ENCODE measurements at regions not wholly inside any gene's neighbourhood (a gene's known extent, or its start where the extent isn't known, plus 50 kb on each side); places are given as distances from the start of the nearest gene placed in this dataset.

DNA sequence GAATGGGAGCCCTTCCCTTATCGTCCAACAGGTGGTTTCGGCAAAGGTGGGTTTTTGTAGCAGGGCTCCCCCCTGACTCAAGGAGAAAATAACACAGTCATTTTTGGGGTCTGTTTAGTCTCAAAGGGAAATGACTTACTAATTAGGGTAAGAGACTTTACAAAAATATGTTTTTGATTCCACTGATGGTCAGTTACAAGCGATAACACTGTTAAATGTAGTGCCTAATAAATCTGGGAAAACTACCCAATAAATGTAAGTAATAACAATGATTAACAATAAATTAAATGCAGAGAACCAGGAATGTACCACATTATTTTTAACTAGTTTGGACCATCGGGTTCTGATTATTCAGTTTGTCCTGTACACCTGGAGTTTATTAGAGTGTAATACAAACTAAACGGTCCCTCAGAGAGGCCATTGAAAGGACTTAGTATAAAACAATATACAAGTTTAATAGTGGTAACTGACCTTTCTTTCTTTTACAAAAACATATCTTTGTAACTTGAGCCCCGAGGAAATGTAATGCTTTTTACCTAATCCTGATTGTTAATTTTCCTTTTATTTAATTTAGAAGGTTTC, 216.2 kb upstream of the HABP2 start:
- Histone ChIP-seq H3K4me3 (no peak overlapping the region), H3K27me3 (ENCODE audit: control insufficient read depth in 2 of 2, insufficient read depth in 2 of 2, low read length in 2 of 2) (no peaks in the 10 kb centered on the region; a peak in 1 of 5 replicates), H3K9me1 (ENCODE audit: control insufficient read depth, insufficient read depth, low read length) (no peaks in the 10 kb centered on the region), H3K36me3 (ENCODE audit: control insufficient read depth, insufficient read depth, low read length) (no peaks in the 10 kb centered on the region), H4K20me1 (replicated peaks; ENCODE audit: control insufficient read depth, insufficient read depth, low read length) (no peaks in the 10 kb centered on the region), H3K9me3 (replicated peaks; ENCODE audit: control insufficient read depth, insufficient read depth, low read depth, low read length) (no peaks in the 10 kb centered on the region), H3K4me2 (ENCODE audit: insufficient read depth, low read length) (no peak overlapping the region), H3K27ac (ENCODE audit: extremely low read depth, low read depth, low read length) (no peak overlapping the region), H3K9ac (ENCODE audit: insufficient read depth in 1 of 2, low read depth in 2 of 2, low read length in 2 of 2) (no peak overlapping the region), H2AFZ (ENCODE audit: low read depth, low read length) (no peak overlapping the region), H3K79me2 (ENCODE audit: control insufficient read depth, insufficient read depth, low read length) (no peaks in the 10 kb centered on the region), H3K4me1 (replicated peaks in 1 of 2; ENCODE audit: control insufficient read depth in 2 of 2, insufficient read depth in 2 of 2, low read length in 2 of 2) (no peaks in the 10 kb centered on the region)
- no peak for TF ChIP-seq NCOA1 (IDR thresholded peaks at IDR 0.05; ENCODE audit: low read depth)
- no peak for TF ChIP-seq SMARCA4 (IDR thresholded peaks at IDR 0.05)
- TF ChIP-seq TAF7 (tag; IDR thresholded peaks at IDR 0.05): no peak
- TF ChIP-seq, protein P1, sequence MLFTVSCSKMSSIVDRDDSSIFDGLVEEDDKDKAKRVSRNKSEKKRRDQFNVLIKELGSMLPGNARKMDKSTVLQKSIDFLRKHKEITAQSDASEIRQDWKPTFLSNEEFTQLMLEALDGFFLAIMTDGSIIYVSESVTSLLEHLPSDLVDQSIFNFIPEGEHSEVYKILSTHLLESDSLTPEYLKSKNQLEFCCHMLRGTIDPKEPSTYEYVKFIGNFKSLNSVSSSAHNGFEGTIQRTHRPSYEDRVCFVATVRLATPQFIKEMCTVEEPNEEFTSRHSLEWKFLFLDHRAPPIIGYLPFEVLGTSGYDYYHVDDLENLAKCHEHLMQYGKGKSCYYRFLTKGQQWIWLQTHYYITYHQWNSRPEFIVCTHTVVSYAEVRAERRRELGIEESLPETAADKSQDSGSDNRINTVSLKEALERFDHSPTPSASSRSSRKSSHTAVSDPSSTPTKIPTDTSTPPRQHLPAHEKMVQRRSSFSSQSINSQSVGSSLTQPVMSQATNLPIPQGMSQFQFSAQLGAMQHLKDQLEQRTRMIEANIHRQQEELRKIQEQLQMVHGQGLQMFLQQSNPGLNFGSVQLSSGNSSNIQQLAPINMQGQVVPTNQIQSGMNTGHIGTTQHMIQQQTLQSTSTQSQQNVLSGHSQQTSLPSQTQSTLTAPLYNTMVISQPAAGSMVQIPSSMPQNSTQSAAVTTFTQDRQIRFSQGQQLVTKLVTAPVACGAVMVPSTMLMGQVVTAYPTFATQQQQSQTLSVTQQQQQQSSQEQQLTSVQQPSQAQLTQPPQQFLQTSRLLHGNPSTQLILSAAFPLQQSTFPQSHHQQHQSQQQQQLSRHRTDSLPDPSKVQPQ (CRISPR knock-in tag; IDR thresholded peaks at IDR 0.05; ENCODE audit: borderline replicate concordance): no peak
- no peak for TF ChIP-seq PHF8 (IDR thresholded peaks at IDR 0.05; ENCODE audit: borderline replicate concordance, low read length)
- no peak for TF ChIP-seq C11orf30 (IDR thresholded peaks at IDR 0.05; ENCODE audit: low read depth)
- TF ChIP-seq SREBF2 (CRISPR knock-in tag; IDR thresholded peaks at IDR 0.05): no peak
- TF ChIP-seq ARNT (IDR thresholded peaks at IDR 0.05): no peak
- TF ChIP-seq SNRNP70 (optimal IDR thresholded peaks at IDR 0.05; ENCODE audit: low read depth, low read length): no peak
- TF ChIP-seq RBFOX2 (IDR thresholded peaks at IDR 0.05; ENCODE audit: low read depth, low read length): no peak
- no peak for TF ChIP-seq SAFB (IDR thresholded peaks at IDR 0.05; ENCODE audit: borderline replicate concordance, low read depth, low read length)
- TF ChIP-seq PHTF2 (CRISPR knock-in tag; IDR thresholded peaks at IDR 0.05): no peak
- no peak for TF ChIP-seq ZEB2 (IDR thresholded peaks at IDR 0.05)
- no peak for TF ChIP-seq SRF (CRISPR knock-in tag; IDR thresholded peaks at IDR 0.05)
- no peak for TF ChIP-seq KAT2B (IDR thresholded peaks at IDR 0.05; ENCODE audit: low read depth, low read length)
- TF ChIP-seq ZKSCAN1 (IDR thresholded peaks at IDR 0.05; ENCODE audit: low read depth, low read length): no peak
- TF ChIP-seq RBM34 (IDR thresholded peaks at IDR 0.05; ENCODE audit: borderline replicate concordance, insufficient read depth, low read length): no peak
- no peak for TF ChIP-seq RFX1 (IDR thresholded peaks at IDR 0.05)
- TF ChIP-seq CREM (IDR thresholded peaks at IDR 0.05; ENCODE audit: low read depth): no peak
- no peak for TF ChIP-seq MYC (IDR thresholded peaks at IDR 0.05; ENCODE audit: low read depth, low read length)
- TF ChIP-seq MYC (CRISPR knock-in tag; IDR thresholded peaks at IDR 0.05; ENCODE audit: borderline replicate concordance, low read depth): no peak
- FAIRE-seq (no peak), ATAC-seq (no peak), DNase-seq (ENCODE audit: extremely low read depth in 1 of 4, low spot score in 3 of 4) (no peak)
- intact Hi-C loops (cut with micrococcal nuclease) (no loop called here), in situ Hi-C loops (cut with MboI) (no loop called here)
- no TSS peak for BruUV-seq (replicated peaks)
- WGBS (ENCODE audit: insufficient coverage, low coverage, missing lambda C conversion rate): 2% methylated on average over 6 of the region's 6 CpGs
- ChIA-PET CTCF (ENCODE audit: low intra/inter-chr PET ratio) (no interaction called here), POLR2A (no interaction called here)

Data from K562 (cell line).